ENCODE measurements at regions not wholly inside any gene's neighbourhood (a gene's known extent, or its start where the extent isn't known, plus 50 kb on each side); places are given as distances from the start of the nearest gene placed in this dataset.

- TF ChIP-seq SIX4 (CRISPR knock-in tag; IDR thresholded peaks at IDR 0.05) (no peak), PCBP2 (optimal IDR thresholded peaks at IDR 0.05; ENCODE audit: low read depth, low read length, poor library complexity, severe bottlenecking) (no peak), DZIP1 (CRISPR knock-in tag; IDR thresholded peaks at IDR 0.05) (no peak), ARNT2 (CRISPR knock-in tag; IDR thresholded peaks at IDR 0.05; ENCODE audit: low read depth) (no peak), RAD21 (CRISPR knock-in tag; IDR thresholded peaks at IDR 0.05) (no peak), ZNF253 (CRISPR knock-in tag; IDR thresholded peaks at IDR 0.05; ENCODE audit: borderline replicate concordance) (no peak), SNAPC4 (CRISPR knock-in tag; IDR thresholded peaks at IDR 0.05) (no peak), THAP9 (CRISPR knock-in tag; IDR thresholded peaks at IDR 0.05; ENCODE audit: borderline replicate concordance) (no peak), ZBTB44 (CRISPR knock-in tag; IDR thresholded peaks at IDR 0.05) (no peak), SP1 (IDR thresholded peaks at IDR 0.05) (no peak), SP1 (CRISPR knock-in tag; IDR thresholded peaks at IDR 0.05) (no peak), POLR2A (IDR thresholded peaks at IDR 0.05; ENCODE audit: insufficient read depth in 1 of 2, low read depth in 2 of 2, low read length in 2 of 2) (no peak), RBM22 (optimal IDR thresholded peaks at IDR 0.05; ENCODE audit: low read length) (no peak)
Observed at GRCh38 chr7:116097365-116098009, 66.9 kb upstream of the TFEC start.
